22Rv1 (cell line): ENCODE measurements at regions not wholly inside any gene's neighbourhood (a gene's known extent, or its start where the extent isn't known, plus 50 kb on each side); places are given as distances from the start of the nearest gene placed in this dataset.

Experiments
- ZFX ChIP-seq: fragments of 450-650 bp; IDR thresholded peaks from 2 replicates; pipeline ENCODE4 v1.6.1; 2017; ENCODE audit warnings: antibody characterized with exemption, borderline replicate concordance
- TF ChIP-seq, protein P1 (sequence below): fragments of 450-650 bp; IDR thresholded peaks from 2 replicates; pipeline ENCODE4 v1.5.1; 2017; ENCODE audit warnings: mild to moderate bottlenecking

DNA sequence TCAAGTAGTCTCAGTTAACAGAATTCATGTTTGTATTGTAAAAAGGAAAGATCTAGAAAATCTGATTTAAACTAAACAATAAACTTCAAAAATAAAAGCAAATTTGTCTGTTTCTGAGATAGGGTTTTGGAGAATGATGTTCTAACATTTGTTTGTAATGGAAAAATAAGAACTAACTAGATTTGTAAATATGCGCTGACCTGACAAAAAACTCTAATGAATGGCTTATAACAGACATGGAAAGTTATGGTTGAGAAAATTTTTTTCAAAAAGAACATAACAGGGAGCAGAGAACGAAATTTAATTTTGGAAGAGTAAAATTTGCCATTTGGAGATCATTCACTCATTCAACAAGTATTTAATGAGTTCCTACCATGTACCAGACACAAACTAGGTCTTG lies 179.0 kb upstream of the TARS1 start:
- TF ChIP-seq, protein P1, sequence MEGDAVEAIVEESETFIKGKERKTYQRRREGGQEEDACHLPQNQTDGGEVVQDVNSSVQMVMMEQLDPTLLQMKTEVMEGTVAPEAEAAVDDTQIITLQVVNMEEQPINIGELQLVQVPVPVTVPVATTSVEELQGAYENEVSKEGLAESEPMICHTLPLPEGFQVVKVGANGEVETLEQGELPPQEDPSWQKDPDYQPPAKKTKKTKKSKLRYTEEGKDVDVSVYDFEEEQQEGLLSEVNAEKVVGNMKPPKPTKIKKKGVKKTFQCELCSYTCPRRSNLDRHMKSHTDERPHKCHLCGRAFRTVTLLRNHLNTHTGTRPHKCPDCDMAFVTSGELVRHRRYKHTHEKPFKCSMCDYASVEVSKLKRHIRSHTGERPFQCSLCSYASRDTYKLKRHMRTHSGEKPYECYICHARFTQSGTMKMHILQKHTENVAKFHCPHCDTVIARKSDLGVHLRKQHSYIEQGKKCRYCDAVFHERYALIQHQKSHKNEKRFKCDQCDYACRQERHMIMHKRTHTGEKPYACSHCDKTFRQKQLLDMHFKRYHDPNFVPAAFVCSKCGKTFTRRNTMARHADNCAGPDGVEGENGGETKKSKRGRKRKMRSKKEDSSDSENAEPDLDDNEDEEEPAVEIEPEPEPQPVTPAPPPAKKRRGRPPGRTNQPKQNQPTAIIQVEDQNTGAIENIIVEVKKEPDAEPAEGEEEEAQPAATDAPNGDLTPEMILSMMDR: no peak
- no peak for TF ChIP-seq ZFX
